GM19023 (cell line): ENCODE measurements at regions not wholly inside any gene's neighbourhood (a gene's known extent, or its start where the extent isn't known, plus 50 kb on each side); places are given as distances from the start of the nearest gene placed in this dataset.

Experiments used
- ATAC-seq: cut with Tn5 transposase; IDR thresholded peaks from one replicate; pipeline ENCODE4 v1.9.1; 2021; ENCODE audit warnings: mild to moderate bottlenecking, moderate library complexity; ENCODE audit not compliant: unreplicated experiment

DNA sequence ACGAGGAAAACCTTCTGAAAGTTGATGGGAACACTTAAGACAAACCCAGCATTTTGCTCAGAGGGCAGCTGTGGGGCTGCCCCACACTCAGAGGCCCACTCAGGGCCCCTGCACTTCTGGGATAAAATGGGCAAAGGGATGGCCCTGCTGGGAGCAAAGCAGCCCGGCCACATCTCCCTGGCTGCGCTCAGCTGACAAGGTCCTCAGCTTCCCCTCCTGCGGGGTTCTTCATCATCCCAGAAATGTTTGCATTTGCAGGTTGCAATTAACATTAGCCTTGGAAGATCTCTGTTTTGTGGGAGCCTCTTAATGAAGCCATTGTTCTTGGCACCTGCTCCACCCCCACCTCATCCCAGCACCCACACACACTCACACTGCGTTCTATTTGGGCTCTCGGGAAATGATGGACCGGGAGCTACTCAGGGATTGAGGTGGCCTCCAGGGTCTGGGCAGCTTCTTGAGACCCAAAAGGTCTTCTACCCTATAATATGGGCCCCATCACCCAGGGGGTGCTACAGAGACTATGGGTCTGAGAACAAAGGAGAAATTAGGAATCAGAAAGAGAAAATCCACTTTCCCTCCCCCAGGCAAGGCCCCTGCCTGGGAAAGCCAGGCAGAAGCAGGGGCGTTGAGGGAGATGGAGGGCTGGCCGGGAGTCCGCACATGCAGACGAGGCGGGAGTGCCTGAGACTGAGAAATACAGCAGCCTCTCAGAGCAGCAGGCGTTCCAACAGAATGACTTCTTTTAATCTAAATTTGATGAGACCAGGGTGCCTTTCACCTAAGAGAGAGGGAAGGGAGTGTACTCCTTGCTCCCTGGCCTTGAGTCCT, 53.7 kb upstream of the RPL38 start:
- no peak for ATAC-seq

DNA sequence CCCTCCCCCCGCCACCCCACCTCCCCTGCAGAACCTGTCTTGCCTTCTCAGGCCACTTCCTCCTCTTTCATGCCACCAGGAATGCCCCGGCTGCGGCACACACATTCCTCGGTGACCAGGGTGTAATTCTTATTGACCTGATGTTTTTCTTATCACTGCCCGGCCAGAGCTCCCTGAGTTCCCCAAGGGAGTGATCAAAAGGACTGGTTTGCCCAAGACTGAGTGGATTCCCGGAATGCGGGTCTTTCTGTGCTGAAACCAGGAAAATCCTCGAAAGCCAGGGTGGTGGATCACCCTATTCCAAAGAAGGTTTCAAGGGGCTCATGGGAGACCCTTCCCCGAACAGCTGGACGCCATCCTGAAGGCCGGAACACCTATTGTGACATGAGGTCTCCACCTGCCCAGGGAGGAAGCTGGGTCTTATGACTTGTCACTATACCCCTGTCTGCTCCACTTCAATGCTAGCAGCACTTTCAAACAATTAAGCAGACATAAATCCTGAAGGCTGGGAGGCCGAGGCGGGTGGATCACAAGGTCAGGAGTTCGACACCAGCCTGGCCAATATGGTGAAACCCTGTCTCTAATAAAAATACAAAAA, 53.0 kb upstream of the RPL38 start:
- no peak for ATAC-seq

DNA sequence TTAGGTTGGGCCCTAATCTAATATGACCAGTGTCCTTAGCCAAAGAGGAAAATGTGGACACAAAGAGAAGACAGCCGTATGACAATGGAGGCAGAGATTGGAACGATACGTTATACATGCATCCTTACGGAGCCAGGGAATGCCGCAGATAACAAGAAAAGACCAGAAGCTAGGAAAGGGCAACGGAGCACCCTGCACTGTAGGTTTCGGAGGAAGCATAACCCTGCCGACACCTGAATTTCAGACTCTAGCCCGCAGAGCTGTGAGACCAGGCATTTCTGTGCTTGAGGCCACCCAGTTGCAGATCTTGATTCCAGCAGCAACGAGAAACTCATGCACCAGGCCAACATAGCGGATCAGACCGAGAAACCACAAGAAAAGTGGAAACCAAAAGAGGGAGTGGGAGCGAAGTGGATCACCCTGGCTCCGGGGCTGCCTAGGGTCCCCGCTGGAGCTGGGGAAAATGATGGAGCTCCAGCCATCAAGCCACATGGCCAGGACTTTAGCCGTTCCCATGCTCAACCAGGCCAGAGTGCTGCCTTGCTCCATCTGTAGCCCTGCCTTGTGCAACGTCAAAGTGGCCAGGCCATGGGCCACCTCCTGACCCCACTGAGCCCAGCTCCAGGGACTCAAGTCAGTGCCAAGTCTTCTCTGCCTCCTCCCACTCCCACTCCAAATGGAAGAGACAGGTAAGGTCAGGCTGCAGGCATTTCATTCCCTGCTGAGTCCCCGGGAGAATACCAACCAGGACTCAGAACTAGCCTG, 51.7 kb upstream of the RPL38 start:
- no peak for ATAC-seq

DNA sequence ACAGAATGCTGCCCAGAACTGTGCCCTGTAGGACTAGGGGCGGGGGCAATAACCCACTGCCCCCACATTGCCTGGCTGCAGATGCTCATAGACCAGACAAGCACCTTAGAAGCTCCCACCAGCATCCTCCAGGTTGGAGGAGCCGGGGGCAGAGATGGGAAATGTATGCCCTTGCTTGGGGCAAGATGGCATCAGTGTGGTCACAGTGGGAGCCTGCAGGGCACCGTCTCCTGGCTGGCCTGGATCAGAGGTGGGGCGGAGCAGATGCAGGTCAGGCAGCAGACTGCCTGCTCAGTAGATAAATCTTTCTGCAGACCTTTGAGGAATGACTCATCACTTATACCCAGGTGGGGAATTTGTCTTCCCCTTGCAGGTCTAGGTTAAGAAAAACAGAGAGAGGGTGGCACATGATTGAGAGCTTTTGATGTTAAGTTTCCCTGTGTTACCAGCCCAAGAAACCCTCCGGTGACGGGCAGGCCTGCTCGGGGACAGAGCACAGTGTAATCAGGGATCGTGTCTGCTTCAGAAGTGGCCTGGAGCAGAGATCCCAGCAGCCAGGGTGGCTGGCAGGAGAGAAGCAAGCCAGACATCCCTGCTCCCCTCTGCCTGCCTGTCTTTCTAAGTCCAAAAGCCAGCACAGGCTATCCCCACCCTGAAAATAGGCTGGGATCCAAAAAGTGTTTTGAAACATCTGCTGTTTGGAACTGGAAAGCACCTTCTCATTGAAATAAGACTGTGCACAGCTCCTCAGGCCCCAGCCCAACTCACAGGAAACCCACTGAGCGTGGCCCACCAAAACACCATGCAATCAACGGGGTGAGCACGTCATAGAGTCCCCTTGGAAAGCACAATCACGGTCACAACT, 50.7 kb upstream of the RPL38 start:
- no peak for ATAC-seq

DNA sequence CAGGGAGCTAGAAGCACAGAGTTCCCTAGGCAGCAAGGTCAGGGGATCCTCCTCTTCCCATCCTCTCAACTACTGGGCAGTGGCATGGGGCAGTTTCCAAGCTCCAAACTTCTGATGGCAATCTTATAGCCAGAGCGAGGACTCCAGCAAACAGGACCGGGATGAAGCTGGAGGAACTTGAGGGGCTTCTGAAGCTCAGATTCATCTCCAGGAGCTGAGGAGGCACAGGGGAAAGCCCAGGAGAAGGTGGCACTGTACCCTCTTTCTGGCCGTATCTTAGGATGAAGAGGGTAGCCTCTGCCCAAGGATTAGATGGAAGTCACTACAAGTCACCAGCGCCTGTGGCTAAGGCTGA, 50.0 kb upstream of the RPL38 start:
- no peak for ATAC-seq
